Gastroesophageal sphincter (tissue), 3 donors: ENCODE measurements at regions not wholly inside any gene's neighbourhood (a gene's known extent, or its start where the extent isn't known, plus 50 kb on each side); places are given as distances from the start of the nearest gene placed in this dataset.

ENCODE experiments used
- EP300 ChIP-seq: sonication (generic); formaldehyde crosslinking; IDR thresholded peaks from one replicate; pipeline ENCODE4 v1.6.1; 2017; ENCODE audit warnings: antibody characterized with exemption, mild to moderate bottlenecking
- POLR2A ChIP-seq, 2 donors: fragments of 450-650 bp; IDR thresholded peaks; one replicate each; pipeline ENCODE4 v1.6.1; 2017; ENCODE audit warnings: antibody characterized with exemption in 2 of 2, mild to moderate bottlenecking in 2 of 2, moderate library complexity in 1 of 2
- TF ChIP-seq, protein P1 (sequence below), 4 experiments: fragments of 200-600 bp in 2 of 4; fragments of 450-650 bp in 2 of 4; sonication (generic) in 1 of 4; IDR thresholded peaks; one replicate each; pipeline ENCODE4 v1.5.1; 2017 to 2019; ENCODE audit warnings: antibody characterized with exemption in 4 of 4, mild to moderate bottlenecking in 2 of 4, moderate library complexity in 2 of 4

DNA sequence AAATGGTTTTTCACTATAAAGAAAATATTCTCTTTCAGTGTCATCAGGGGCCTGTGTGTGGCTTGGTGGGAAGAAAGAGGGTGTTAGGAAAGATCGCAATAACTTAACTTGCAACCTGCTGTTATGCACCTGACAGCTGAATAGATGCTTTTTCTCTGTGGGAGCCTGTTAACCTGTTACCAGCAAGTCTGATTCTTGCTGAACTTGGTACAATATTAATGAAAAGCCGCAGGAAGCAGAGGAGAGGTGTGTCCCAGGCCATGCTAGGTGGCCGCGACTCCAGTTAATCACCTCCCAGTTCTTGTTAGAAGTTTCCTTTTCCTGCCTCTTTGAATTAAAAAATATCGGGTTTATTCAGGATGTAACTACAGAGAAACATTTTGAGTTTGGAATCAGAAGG, 494.8 kb upstream of the AGA start:
- TF ChIP-seq, protein P1, sequence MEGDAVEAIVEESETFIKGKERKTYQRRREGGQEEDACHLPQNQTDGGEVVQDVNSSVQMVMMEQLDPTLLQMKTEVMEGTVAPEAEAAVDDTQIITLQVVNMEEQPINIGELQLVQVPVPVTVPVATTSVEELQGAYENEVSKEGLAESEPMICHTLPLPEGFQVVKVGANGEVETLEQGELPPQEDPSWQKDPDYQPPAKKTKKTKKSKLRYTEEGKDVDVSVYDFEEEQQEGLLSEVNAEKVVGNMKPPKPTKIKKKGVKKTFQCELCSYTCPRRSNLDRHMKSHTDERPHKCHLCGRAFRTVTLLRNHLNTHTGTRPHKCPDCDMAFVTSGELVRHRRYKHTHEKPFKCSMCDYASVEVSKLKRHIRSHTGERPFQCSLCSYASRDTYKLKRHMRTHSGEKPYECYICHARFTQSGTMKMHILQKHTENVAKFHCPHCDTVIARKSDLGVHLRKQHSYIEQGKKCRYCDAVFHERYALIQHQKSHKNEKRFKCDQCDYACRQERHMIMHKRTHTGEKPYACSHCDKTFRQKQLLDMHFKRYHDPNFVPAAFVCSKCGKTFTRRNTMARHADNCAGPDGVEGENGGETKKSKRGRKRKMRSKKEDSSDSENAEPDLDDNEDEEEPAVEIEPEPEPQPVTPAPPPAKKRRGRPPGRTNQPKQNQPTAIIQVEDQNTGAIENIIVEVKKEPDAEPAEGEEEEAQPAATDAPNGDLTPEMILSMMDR (IDR thresholded peaks at IDR 0.05) = no peak
- TF ChIP-seq POLR2A (IDR thresholded peaks at IDR 0.05) (no peak), EP300 (no peak)
